ENCODE measurements at regions not wholly inside any gene's neighbourhood (a gene's known extent, or its start where the extent isn't known, plus 50 kb on each side); places are given as distances from the start of the nearest gene placed in this dataset.

GRCh38 chrX:122196343-122196742 lies 987.7 kb upstream of the GRIA3 start (continued):
- no peak for TF ChIP-seq TAF1 (IDR thresholded peaks at IDR 0.05; ENCODE audit: borderline replicate concordance, low read depth, low read length)
- TF ChIP-seq CBX5 (IDR thresholded peaks at IDR 0.05; ENCODE audit: low read depth) = no peak

GRCh38 chrX:122203399-122203798 lies 980.7 kb upstream of the GRIA3 start:
- Histone ChIP-seq H3K36me3 (ENCODE audit: control insufficient read depth in 2 of 2, insufficient read depth in 2 of 2, low read length in 1 of 2) (no peaks in the 10 kb centered on the region), H3K9me3 (replicated peaks; ENCODE audit: control insufficient read depth, insufficient read depth, low read length) (no peaks in the 10 kb centered on the region), H3K27me3 (replicated peaks in 1 of 2; ENCODE audit: control insufficient read depth in 2 of 2, insufficient read depth in 2 of 2, low read length in 1 of 2) (no peaks in the 10 kb centered on the region), H3K27ac (ENCODE audit: control insufficient read depth, insufficient read depth) (no peak overlapping the region), H3K9ac (ENCODE audit: control insufficient read depth, insufficient read depth, low read length) (no peak overlapping the region), H3K79me2 (ENCODE audit: control insufficient read depth, insufficient read depth, low read length) (no peaks in the 10 kb centered on the region), H2AFZ (ENCODE audit: control insufficient read depth, low read depth, low read length) (no peak overlapping the region), H3K4me3 (no peak overlapping the region), H3K4me2 (ENCODE audit: control insufficient read depth, insufficient read depth) (no peak overlapping the region), H3K4me1 (ENCODE audit: control insufficient read depth, insufficient read depth, low read length) (no peaks in the 10 kb centered on the region), H4K20me1 (ENCODE audit: control insufficient read depth, insufficient read depth) (no peaks in the 10 kb centered on the region)
- RAD21 ChIA-PET (ENCODE audit: unreplicated experiment) = no interaction called here
- SMC1A ChIA-PET (ENCODE audit: uncharacterized antibody, unreplicated experiment) = interaction anchor here (0.8 kb wide), 1 partner anchor 9 kb away, joined by 3 read pairs; no protein-coding TSS in a partner anchor
- POLR2A ChIA-PET = no interaction called here
- FAIRE-seq (no peak), ATAC-seq (no peak), DNase-seq (ENCODE audit: low read depth, low spot score) (no peak)
- WGBS (ENCODE audit: insufficient coverage, insufficient replicate concordance, low lambda C conversion rate, missing lambda C conversion rate) = 2% methylated on average over 3 of the region's 3 CpGs
- BruUV-seq (replicated peaks) = no TSS peak
- TF ChIP-seq SRF (IDR thresholded peaks at IDR 0.05; ENCODE audit: low read depth in 2 of 2, low read length in 2 of 2) (no peak), FOS (IDR thresholded peaks at IDR 0.05; ENCODE audit: borderline replicate concordance, extremely low read depth, insufficient read length) (no peak), SREBF2 (IDR thresholded peaks at IDR 0.05; ENCODE audit: low read length) (no peak), USF1 (IDR thresholded peaks at IDR 0.05; ENCODE audit: borderline replicate concordance, extremely low read length, insufficient read depth, low read depth, low read length) (no peak), ZNF274 (IDR thresholded peaks at IDR 0.05; ENCODE audit: insufficient read depth, insufficient read length) (no peak), ATF7 (IDR thresholded peaks at IDR 0.05; ENCODE audit: low read depth) (no peak), CBX3 (IDR thresholded peaks at IDR 0.05; ENCODE audit: borderline replicate concordance, low read depth) (no peak), REST (IDR thresholded peaks at IDR 0.05; ENCODE audit: low read depth, low read length) (no peak), MEF2B (IDR thresholded peaks at IDR 0.05; ENCODE audit: partially characterized antibody, poor library complexity, severe bottlenecking) (no peak), CTCF (IDR thresholded peaks at IDR 0.05 in 2 of 3, conservative IDR thresholded peaks at IDR 0.05 in 1 of 3; ENCODE audit: control insufficient read depth in 2 of 3, extremely low read depth in 1 of 3, insufficient read depth in 1 of 3, low read depth in 3 of 3, low read length in 3 of 3) (no peak)
- CTCF ChIA-PET = no interaction called here
- in situ Hi-C loops (cut with MboI) = no loop called here
- intact Hi-C loops (cut with micrococcal nuclease; ENCODE audit: unreplicated experiment) = no loop called here

All from GM12878 (cell line).